Thoracic aorta (tissue), 2 donors: ENCODE measurements at regions not wholly inside any gene's neighbourhood (a gene's known extent, or its start where the extent isn't known, plus 50 kb on each side); places are given as distances from the start of the nearest gene placed in this dataset.

ENCODE experiments used
- ATAC-seq: fragments of 150-250 bp; one replicate; pipeline ENCODE4 v1.8.0; 2017; ENCODE audit warnings: low read depth; ENCODE audit not compliant: insufficient number of reproducible peaks, low FRiP score
- DNase-seq: peaks from one replicate; pipeline ENCODE4 v3.0.0-alpha.2; 2020; ENCODE audit warnings: low spot score
- H3K27ac ChIP-seq, 2 donors: fragments of 200-600 bp; sonication (generic); 1 replicate in 1 of 2; 2 replicates in 1 of 2; pipeline ENCODE4 v1.5.1; 2016; ENCODE audit warnings: mild to moderate bottlenecking in 2 of 2, moderate library complexity in 2 of 2
- H3K27me3 ChIP-seq: fragments of 200-600 bp; sonication (generic); replicated peaks from 2 replicates; pipeline ENCODE4 v1.6.0; 2016; ENCODE audit warnings: mild to moderate bottlenecking; ENCODE audit not compliant: insufficient read depth
- H3K36me3 ChIP-seq: fragments of 200-600 bp; sonication (generic); one replicate; pipeline ENCODE4 v1.5.1; 2016
- H3K4me1 ChIP-seq, 2 donors: fragments of 200-600 bp; sonication (generic); 1 replicate in 1 of 2; 2 replicates in 1 of 2; pipeline versions ENCODE4 v1.5.1 to v1.6.0; 2016; ENCODE audit warnings: low read depth in 2 of 2, mild to moderate bottlenecking in 1 of 2; ENCODE audit not compliant: control insufficient read depth in 1 of 2
- H3K4me3 ChIP-seq: fragments of 200-600 bp; sonication (generic); 2 replicates; pipeline ENCODE4 v1.5.1; 2016; ENCODE audit warnings: mild to moderate bottlenecking
- H3K9me3 ChIP-seq: fragments of 200-600 bp; sonication (generic); 2 replicates; pipeline ENCODE4 v1.5.1; 2016
- CTCF ChIP-seq: fragments of 200-600 bp; sonication (generic); IDR thresholded peaks from one replicate; pipeline ENCODE4 v1.5.1; 2019; ENCODE audit warnings: antibody characterized with exemption

GRCh38 chr6:139903411-139904157 lies 529.1 kb upstream of the CITED2 start:
- Histone ChIP-seq H3K27ac (no peak overlapping the region), H3K9me3 (no peaks in the 10 kb centered on the region), H3K4me3 (no peak overlapping the region), H3K36me3 (no peaks in the 10 kb centered on the region), H3K27me3 (no peaks in the 10 kb centered on the region), H3K4me1 (no peaks in the 10 kb centered on the region)
- ATAC-seq (no peak), DNase-seq (no peak)
- no peak for TF ChIP-seq CTCF

- no peaks in the 10 kb centered on the region for H3K36me3 ChIP-seq
- H3K27ac ChIP-seq: no peak overlapping the region
- DNase-seq (no peak), ATAC-seq (no peak)
- no peaks in the 10 kb centered on the region for H3K4me1 ChIP-seq
- H3K27me3 ChIP-seq: no peaks in the 10 kb centered on the region
- no peak for TF ChIP-seq CTCF
- H3K9me3 ChIP-seq: no peaks in the 10 kb centered on the region
- H3K4me3 ChIP-seq: no peak overlapping the region
Observed at GRCh38 chr6:139895205-139895793, 520.9 kb upstream of the CITED2 start.

GRCh38 chr6:139894271-139894670 lies 519.8 kb upstream of the CITED2 start:
- no peak for ATAC-seq
- no peak for DNase-seq
- no peaks in the 10 kb centered on the region for H3K4me1 ChIP-seq
- no peaks in the 10 kb centered on the region for H3K27me3 ChIP-seq
- H3K9me3 ChIP-seq: no peaks in the 10 kb centered on the region
- no peak overlapping the region for H3K4me3 ChIP-seq
- no peaks in the 10 kb centered on the region for H3K36me3 ChIP-seq
- no peak for TF ChIP-seq CTCF
- no peak overlapping the region for H3K27ac ChIP-seq

- no peak for DNase-seq
- Histone ChIP-seq H3K9me3 (no peaks in the 10 kb centered on the region), H3K27me3 (no peaks in the 10 kb centered on the region), H3K4me1 (no peaks in the 10 kb centered on the region), H3K27ac (no peak overlapping the region), H3K36me3 (no peaks in the 10 kb centered on the region), H3K4me3 (no peak overlapping the region)
- no peak for TF ChIP-seq CTCF
- no peak for ATAC-seq
Observed at GRCh38 chr6:139891471-139891870, 517.0 kb upstream of the CITED2 start.

- H3K27ac ChIP-seq: no peak overlapping the region
- DNase-seq: no peak
Observed at GRCh38 chr6:139888681-139889122, 514.3 kb upstream of the CITED2 start.

More at GRCh38 chr6:139888681-139889122, 514.3 kb upstream of the CITED2 start:
- no peaks in the 10 kb centered on the region for H3K36me3 ChIP-seq
- H3K27me3 ChIP-seq: no peaks in the 10 kb centered on the region
- peaks cover 0 to 3% of the 10 kb centered on the region in 2 donors for H3K4me1 ChIP-seq
- no peak for ATAC-seq
- no peak for TF ChIP-seq CTCF
- H3K9me3 ChIP-seq: no peaks in the 10 kb centered on the region
- no peak overlapping the region for H3K4me3 ChIP-seq
